CD4-positive, alpha-beta T cell (primary cell): ENCODE measurements at regions not wholly inside any gene's neighbourhood (a gene's known extent, or its start where the extent isn't known, plus 50 kb on each side); places are given as distances from the start of the nearest gene placed in this dataset.

Source experiments
- ATAC-seq: fragments of 200-7000 bp; cut with Tn5 transposase; one replicate; pipeline ENCODE4 v1.10.0; 2022; ENCODE audit warnings: mild to moderate bottlenecking; ENCODE audit not compliant: poor library complexity
- CTCF ChIA-PET: fragments of 350-600 bp; sonication (Branson Sonifier 250); formaldehyde crosslinking; loops from one replicate; lab custom pipeline; 2021; ENCODE audit warnings: antibody characterized with exemption, inconsistent platforms; lab: Charles Lee
- POLR2A ChIA-PET: fragments of 350-600 bp; sonication (Branson Sonifier 250); formaldehyde crosslinking; loops from one replicate; lab custom pipeline; 2021; ENCODE audit warnings: antibody characterized with exemption, inconsistent platforms; lab: Charles Lee
- DNase-seq, 14 experiments: peaks; one replicate each; pipeline ENCODE4 v3.0.0-alpha.2; 2013 to 2020; ENCODE audit warnings: mixed read lengths in 2 of 14
- H3K27ac ChIP-seq, 2 donors: one replicate each; pipeline versions ENCODE4 v1.5.1 to v1.7.0; 2013; ENCODE audit warnings: low read length in 2 of 2, low read depth in 1 of 2, mild to moderate bottlenecking in 1 of 2
- H3K27me3 ChIP-seq, 2 experiments: 1 replicate in 1 of 2; 2 replicates in 1 of 2; pipeline versions ENCODE4 v1.6.1 to v1.7.0; 2013; ENCODE audit warnings: low read length in 2 of 2, control low read depth in 1 of 2, mild to moderate bottlenecking in 1 of 2, moderate library complexity in 1 of 2; ENCODE audit not compliant: insufficient read depth in 2 of 2, control insufficient read depth in 1 of 2
- H3K36me3 ChIP-seq: one replicate; pipeline ENCODE4 v1.6.1; 2013; ENCODE audit warnings: low read length, control low read depth; ENCODE audit not compliant: insufficient read depth
- H3K4me1 ChIP-seq: one replicate; pipeline ENCODE4 v1.6.1; 2013; ENCODE audit warnings: low read length, control low read depth; ENCODE audit not compliant: insufficient read depth
- H3K4me3 ChIP-seq: one replicate; pipeline ENCODE4 v1.5.1; 2013; ENCODE audit warnings: mild to moderate bottlenecking, low read length, moderate library complexity
- H3K9me3 ChIP-seq, 2 experiments: 1 replicate in 1 of 2; 2 replicates in 1 of 2; pipeline versions ENCODE4 v1.6.1 to v1.7.0; 2013; ENCODE audit warnings: low read length in 2 of 2, mild to moderate bottlenecking in 2 of 2, control low read depth in 1 of 2, moderate library complexity in 1 of 2; ENCODE audit not compliant: control insufficient read depth in 1 of 2, insufficient read depth in 1 of 2
- H3K27ac Mint-ChIP-seq: one replicate; pipeline ENCODE4 v1.8.0; 2020; ENCODE audit warnings: mixed read lengths
- H3K27me3 Mint-ChIP-seq: one replicate; pipeline ENCODE4 v1.8.0; 2021; ENCODE audit warnings: mixed read lengths
- H3K36me3 Mint-ChIP-seq: one replicate; pipeline ENCODE4 v1.8.0; 2021; ENCODE audit warnings: low read depth, mixed read lengths
- H3K4me1 Mint-ChIP-seq: one replicate; pipeline ENCODE4 v1.8.0; 2021; ENCODE audit warnings: low read depth, mixed read lengths
- H3K4me3 Mint-ChIP-seq: one replicate; pipeline ENCODE4 v1.8.0; 2020; ENCODE audit warnings: mild to moderate bottlenecking, mixed read lengths
- H3K9me3 Mint-ChIP-seq: one replicate; pipeline ENCODE4 v1.8.0; 2020; ENCODE audit warnings: mixed read lengths
- intact Hi-C, 2 experiments: fragments of 100-400 bp; cut with DNase I in 1 of 2; cut with micrococcal nuclease in 1 of 2; formaldehyde crosslinking; loops; one replicate each; pipeline versions ENCODE4 v1.15.1 to v1.9.0; 2023 to 2025; cut with DNase I, micrococcal nuclease
- TF ChIP-seq, protein P1 (sequence below): fragments of 200-600 bp; IDR thresholded peaks from one replicate; pipeline ENCODE4 v1.8.0; 2022; ENCODE audit warnings: antibody characterized with exemption, mild to moderate bottlenecking

DNA sequence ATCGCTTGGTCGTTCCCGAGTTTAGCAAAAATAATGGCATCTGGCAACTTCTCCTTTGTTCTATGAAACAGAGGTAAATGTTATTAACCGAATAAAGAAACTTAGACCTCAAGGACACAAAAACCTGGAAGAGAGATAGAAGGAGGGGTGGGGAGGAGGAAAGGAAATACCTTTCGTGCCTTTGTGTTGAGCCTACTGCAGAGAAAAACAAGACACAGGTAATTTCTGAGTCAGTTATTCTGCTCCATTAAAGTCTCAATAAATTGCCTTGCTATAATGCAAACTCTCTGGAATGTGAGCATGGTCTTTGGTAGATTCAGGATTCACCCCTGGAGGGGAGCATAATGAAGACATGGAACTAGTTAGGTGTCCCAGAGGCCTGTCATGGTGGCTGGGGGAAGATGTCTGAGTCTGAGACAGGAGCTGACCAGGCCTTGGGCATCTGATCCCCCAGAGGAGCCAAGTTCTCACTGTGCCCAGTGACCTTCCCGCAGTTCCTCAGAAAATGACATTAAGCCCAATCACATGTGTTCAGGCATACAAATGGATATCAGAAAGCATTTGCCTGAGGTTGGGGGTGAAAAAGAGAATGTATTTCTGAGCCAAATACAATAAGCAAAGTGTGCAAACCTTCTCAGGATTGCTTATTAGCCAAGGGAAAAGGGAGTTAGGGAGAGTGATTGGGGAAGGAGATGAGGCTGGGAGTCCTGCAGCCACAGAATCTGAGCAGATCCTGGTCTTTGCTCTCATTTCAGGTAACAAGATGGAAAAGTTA lies 72.6 kb upstream of the CADM1 start:
- Mint-ChIP-seq H3K27ac (no peak overlapping the region), H3K27me3 (no peaks in the 10 kb centered on the region), H3K4me3 (no peak overlapping the region), H3K4me1 (no peaks in the 10 kb centered on the region), H3K9me3 (peaks cover 3% of the 10 kb centered on the region), H3K36me3 (no peaks in the 10 kb centered on the region)
- intact Hi-C loops: no loop called here
- DNase-seq: no peak
- ChIA-PET CTCF (no interaction called here), POLR2A (no interaction called here)
- Histone ChIP-seq H3K36me3 (no peaks in the 10 kb centered on the region), H3K4me3 (no peak overlapping the region), H3K9me3 (peaks cover 0 to 4% of the 10 kb centered on the region in 2 experiments), H3K27me3 (no peaks in the 10 kb centered on the region), H3K4me1 (no peaks in the 10 kb centered on the region), H3K27ac (no peak overlapping the region)
- TF ChIP-seq, protein P1, sequence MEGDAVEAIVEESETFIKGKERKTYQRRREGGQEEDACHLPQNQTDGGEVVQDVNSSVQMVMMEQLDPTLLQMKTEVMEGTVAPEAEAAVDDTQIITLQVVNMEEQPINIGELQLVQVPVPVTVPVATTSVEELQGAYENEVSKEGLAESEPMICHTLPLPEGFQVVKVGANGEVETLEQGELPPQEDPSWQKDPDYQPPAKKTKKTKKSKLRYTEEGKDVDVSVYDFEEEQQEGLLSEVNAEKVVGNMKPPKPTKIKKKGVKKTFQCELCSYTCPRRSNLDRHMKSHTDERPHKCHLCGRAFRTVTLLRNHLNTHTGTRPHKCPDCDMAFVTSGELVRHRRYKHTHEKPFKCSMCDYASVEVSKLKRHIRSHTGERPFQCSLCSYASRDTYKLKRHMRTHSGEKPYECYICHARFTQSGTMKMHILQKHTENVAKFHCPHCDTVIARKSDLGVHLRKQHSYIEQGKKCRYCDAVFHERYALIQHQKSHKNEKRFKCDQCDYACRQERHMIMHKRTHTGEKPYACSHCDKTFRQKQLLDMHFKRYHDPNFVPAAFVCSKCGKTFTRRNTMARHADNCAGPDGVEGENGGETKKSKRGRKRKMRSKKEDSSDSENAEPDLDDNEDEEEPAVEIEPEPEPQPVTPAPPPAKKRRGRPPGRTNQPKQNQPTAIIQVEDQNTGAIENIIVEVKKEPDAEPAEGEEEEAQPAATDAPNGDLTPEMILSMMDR: no peak
- ATAC-seq: no peak

DNA sequence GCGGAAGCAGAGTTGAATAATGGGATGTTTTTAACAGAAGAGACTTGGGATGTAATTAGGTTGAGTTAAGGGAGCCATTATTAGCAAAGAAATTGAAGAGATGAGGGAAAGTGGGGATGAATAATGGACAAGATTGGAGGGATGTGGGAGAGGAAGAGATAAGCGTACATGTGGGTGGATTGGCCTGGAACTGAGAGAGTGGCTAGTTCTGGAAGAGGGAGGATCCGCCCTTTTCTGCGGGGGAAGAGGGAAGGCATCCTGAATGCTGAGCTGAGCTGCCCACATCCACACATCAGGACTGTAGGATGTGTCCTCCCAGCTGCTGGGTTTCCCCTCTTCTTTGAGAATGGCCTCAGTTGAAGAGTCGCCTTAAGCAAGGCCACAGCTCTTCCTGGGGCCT lies 68.3 kb upstream of the CADM1 start:
- TF ChIP-seq, protein P1: no peak
- H3K4me1 Mint-ChIP-seq: no peaks in the 10 kb centered on the region
- peaks cover 3% of the 10 kb centered on the region for H3K9me3 Mint-ChIP-seq
- no peaks in the 10 kb centered on the region for H3K36me3 Mint-ChIP-seq
- ATAC-seq (no peak), DNase-seq (no peak)
- H3K9me3 ChIP-seq: no peaks in the 10 kb centered on the region
- H3K4me1 ChIP-seq: no peaks in the 10 kb centered on the region
- H3K4me3 Mint-ChIP-seq: no peak overlapping the region
- no peaks in the 10 kb centered on the region for H3K27me3 Mint-ChIP-seq
- no peak overlapping the region for H3K27ac ChIP-seq
- H3K27ac Mint-ChIP-seq: no peak overlapping the region
- CTCF ChIA-PET: no interaction called here
- H3K36me3 ChIP-seq: no peaks in the 10 kb centered on the region
- intact Hi-C loops: no loop called here
- POLR2A ChIA-PET: no interaction called here
- H3K4me3 ChIP-seq: no peak overlapping the region
- no peaks in the 10 kb centered on the region for H3K27me3 ChIP-seq

DNA sequence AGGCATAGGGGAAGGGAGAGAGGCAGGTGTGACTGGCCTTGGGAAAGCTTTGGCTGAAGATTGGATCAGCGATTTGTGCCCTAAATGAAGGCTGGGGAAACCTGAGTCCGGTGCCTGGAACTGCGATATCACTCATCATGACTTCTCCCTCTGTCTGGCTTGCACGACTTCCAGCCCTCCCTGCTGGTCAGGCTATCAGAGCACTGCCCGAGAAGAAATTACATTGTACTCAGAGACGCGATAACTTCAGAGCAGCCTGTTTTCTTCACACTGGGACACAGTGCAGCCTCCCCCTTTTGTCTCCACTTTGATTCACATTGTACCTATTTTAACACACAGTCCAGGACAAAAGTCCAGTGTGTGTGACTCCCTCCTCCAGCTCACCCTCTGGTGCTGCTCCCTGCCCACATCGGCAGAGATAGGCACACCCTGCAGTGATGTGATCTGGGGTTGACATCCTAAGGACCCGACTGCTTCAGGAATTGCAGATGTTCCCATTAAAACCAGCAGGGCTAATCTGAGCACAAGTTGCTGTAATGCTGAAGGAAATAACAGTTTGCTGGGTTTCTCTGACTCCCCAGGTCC lies 62.1 kb upstream of the CADM1 start:
- H3K36me3 ChIP-seq: no peaks in the 10 kb centered on the region
- H3K27ac ChIP-seq: no peak overlapping the region
- ATAC-seq (no peak), DNase-seq (no peak)
- intact Hi-C loops: no loop called here
- CTCF ChIA-PET: no interaction called here
- POLR2A ChIA-PET: no interaction called here
- Mint-ChIP-seq H3K27ac (no peak overlapping the region), H3K4me1 (no peaks in the 10 kb centered on the region), H3K4me3 (no peak overlapping the region), H3K36me3 (no peaks in the 10 kb centered on the region), H3K9me3 (no peaks in the 10 kb centered on the region), H3K27me3 (peaks cover 9% of the 10 kb centered on the region)
- H3K4me1 ChIP-seq: no peaks in the 10 kb centered on the region
- H3K9me3 ChIP-seq: no peaks in the 10 kb centered on the region
- H3K27me3 ChIP-seq: no peaks in the 10 kb centered on the region
- H3K4me3 ChIP-seq: no peak overlapping the region
- TF ChIP-seq, protein P1: no peak
